DND-41 (cell line): ENCODE measurements at regions not wholly inside any gene's neighbourhood (a gene's known extent, or its start where the extent isn't known, plus 50 kb on each side); places are given as distances from the start of the nearest gene placed in this dataset.

Experiments used
- ATAC-seq: fragments of 200-7000 bp; cut with Tn5 transposase; 3 replicates; pipeline ENCODE4 v1.9.1; 2021; ENCODE audit warnings: low read depth; ENCODE audit not compliant: insufficient read depth
- DNase-seq: peaks from one replicate; pipeline ENCODE4 v3.0.0-alpha.2; 2020
- H2AFZ ChIP-seq: 2 replicates; pipeline ENCODE4 v1.6.0; 2012; ENCODE audit warnings: low read depth, low read length
- H3K27ac ChIP-seq: 2 replicates; pipeline ENCODE4 v1.5.1; 2012; ENCODE audit warnings: low read length, inconsistent platforms
- H3K27me3 ChIP-seq: fragments of 200-600 bp; sonication (generic); 2 replicates; pipeline ENCODE4 v1.6.0; 2012; ENCODE audit warnings: low read length, mild to moderate bottlenecking, inconsistent platforms; ENCODE audit not compliant: insufficient read depth, poor library complexity
- H3K36me3 ChIP-seq: 2 replicates; pipeline ENCODE4 v1.5.1; 2012; ENCODE audit warnings: low read length, inconsistent platforms; ENCODE audit not compliant: insufficient read depth
- H3K4me1 ChIP-seq: 2 replicates; pipeline ENCODE4 v1.5.1; 2012; ENCODE audit warnings: mild to moderate bottlenecking, low read length; ENCODE audit not compliant: insufficient read depth
- H3K4me2 ChIP-seq: 2 replicates; pipeline ENCODE4 v1.6.0; 2012; ENCODE audit warnings: mild to moderate bottlenecking, moderate library complexity, low read length, inconsistent platforms; ENCODE audit not compliant: insufficient read depth
- H3K4me3 ChIP-seq, 2 experiments: fragments of 200-600 bp in 1 of 2; shearing (Covaris generic) in 1 of 2; 2 replicates each; pipeline ENCODE4 v1.5.1; 2012 to 2016; ENCODE audit warnings: inconsistent platforms in 2 of 2, low read length in 2 of 2, mild to moderate bottlenecking in 2 of 2, low read depth in 1 of 2, moderate library complexity in 1 of 2
- H3K79me2 ChIP-seq: 2 replicates; pipeline ENCODE4 v1.6.0; 2012; ENCODE audit warnings: low read length, inconsistent platforms; ENCODE audit not compliant: insufficient read depth
- H3K9ac ChIP-seq: 2 replicates; pipeline ENCODE4 v1.6.0; 2012; ENCODE audit warnings: low read depth, mild to moderate bottlenecking, inconsistent platforms, low read length, moderate library complexity
- H3K9me3 ChIP-seq: 2 replicates; pipeline ENCODE4 v1.5.1; 2012; ENCODE audit warnings: low read length, moderate library complexity, mild to moderate bottlenecking, inconsistent platforms; ENCODE audit not compliant: insufficient read depth, severe bottlenecking
- H4K20me1 ChIP-seq: 2 replicates; pipeline ENCODE4 v1.6.0; 2012; ENCODE audit warnings: low read length; ENCODE audit not compliant: insufficient read depth
- EZH2 ChIP-seq: IDR thresholded peaks from 3 replicates; pipeline ENCODE4 v1.6.1; 2012; ENCODE audit warnings: borderline replicate concordance, low read depth, mild to moderate bottlenecking, moderate library complexity, low read length, inconsistent platforms; ENCODE audit not compliant: severe bottlenecking
- TF ChIP-seq, protein P1 (sequence below): IDR thresholded peaks from 2 replicates; pipeline ENCODE4 v1.5.1; 2012; ENCODE audit warnings: borderline replicate concordance, low read length, moderate library complexity, mild to moderate bottlenecking; ENCODE audit not compliant: poor library complexity, severe bottlenecking; ENCODE audit errors: extremely low read depth

DNA sequence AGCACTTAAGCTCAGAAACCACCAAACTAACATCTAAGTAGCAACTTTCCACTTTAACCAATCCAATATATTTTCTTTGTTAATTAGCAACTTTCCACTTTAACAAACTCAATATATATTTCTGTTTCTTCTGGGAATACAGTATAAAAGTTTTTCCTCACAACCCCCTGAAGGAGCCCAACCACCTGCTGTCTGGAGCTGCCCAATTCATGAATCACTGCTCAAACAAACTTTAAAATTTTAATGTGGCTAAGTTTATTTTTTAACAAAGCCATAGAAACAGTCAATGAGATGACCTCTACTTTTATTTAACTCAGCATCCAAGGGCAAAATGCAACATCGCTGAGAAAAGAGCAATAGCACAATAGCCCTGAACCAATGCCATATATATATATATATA, 500.1 kb downstream of the EPM2A start:
- TF ChIP-seq EZH2: no peak
- TF ChIP-seq, protein P1, sequence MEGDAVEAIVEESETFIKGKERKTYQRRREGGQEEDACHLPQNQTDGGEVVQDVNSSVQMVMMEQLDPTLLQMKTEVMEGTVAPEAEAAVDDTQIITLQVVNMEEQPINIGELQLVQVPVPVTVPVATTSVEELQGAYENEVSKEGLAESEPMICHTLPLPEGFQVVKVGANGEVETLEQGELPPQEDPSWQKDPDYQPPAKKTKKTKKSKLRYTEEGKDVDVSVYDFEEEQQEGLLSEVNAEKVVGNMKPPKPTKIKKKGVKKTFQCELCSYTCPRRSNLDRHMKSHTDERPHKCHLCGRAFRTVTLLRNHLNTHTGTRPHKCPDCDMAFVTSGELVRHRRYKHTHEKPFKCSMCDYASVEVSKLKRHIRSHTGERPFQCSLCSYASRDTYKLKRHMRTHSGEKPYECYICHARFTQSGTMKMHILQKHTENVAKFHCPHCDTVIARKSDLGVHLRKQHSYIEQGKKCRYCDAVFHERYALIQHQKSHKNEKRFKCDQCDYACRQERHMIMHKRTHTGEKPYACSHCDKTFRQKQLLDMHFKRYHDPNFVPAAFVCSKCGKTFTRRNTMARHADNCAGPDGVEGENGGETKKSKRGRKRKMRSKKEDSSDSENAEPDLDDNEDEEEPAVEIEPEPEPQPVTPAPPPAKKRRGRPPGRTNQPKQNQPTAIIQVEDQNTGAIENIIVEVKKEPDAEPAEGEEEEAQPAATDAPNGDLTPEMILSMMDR: no peak
- no peak for ATAC-seq
- no peaks in the 10 kb centered on the region for H3K27me3 ChIP-seq
- no peak overlapping the region for H3K9ac ChIP-seq
- no peaks in the 10 kb centered on the region for H3K36me3 ChIP-seq
- no peaks in the 10 kb centered on the region for H3K79me2 ChIP-seq
- H3K4me3 ChIP-seq: no peak overlapping the region
- no peak overlapping the region for H3K4me2 ChIP-seq
- H3K27ac ChIP-seq: no peak overlapping the region
- H4K20me1 ChIP-seq: no peaks in the 10 kb centered on the region
- no peak for DNase-seq
- no peak overlapping the region for H2AFZ ChIP-seq
- no peaks in the 10 kb centered on the region for H3K9me3 ChIP-seq
- no peaks in the 10 kb centered on the region for H3K4me1 ChIP-seq

- Histone ChIP-seq H3K27ac (no peak overlapping the region), H3K9ac (no peak overlapping the region), H4K20me1 (no peaks in the 10 kb centered on the region), H3K27me3 (no peaks in the 10 kb centered on the region), H3K4me3 (no peak overlapping the region), H3K79me2 (no peaks in the 10 kb centered on the region), H3K36me3 (no peaks in the 10 kb centered on the region), H2AFZ (no peak overlapping the region), H3K9me3 (no peaks in the 10 kb centered on the region), H3K4me2 (no peak overlapping the region), H3K4me1 (no peaks in the 10 kb centered on the region)
- no peak for DNase-seq
- TF ChIP-seq, protein P1: no peak
- TF ChIP-seq EZH2: no peak
- ATAC-seq: no peak
These were observed 496.5 kb downstream of the EPM2A start for GRCh38 chr6:145238787-145239186.

- no peaks in the 10 kb centered on the region for H4K20me1 ChIP-seq
- H3K9me3 ChIP-seq: no peaks in the 10 kb centered on the region
- DNase-seq (no peak), ATAC-seq (no peak)
- no peak overlapping the region for H3K4me3 ChIP-seq
- no peaks in the 10 kb centered on the region for H3K79me2 ChIP-seq
- no peaks in the 10 kb centered on the region for H3K27me3 ChIP-seq
- H3K4me2 ChIP-seq: no peak overlapping the region
- no peaks in the 10 kb centered on the region for H3K36me3 ChIP-seq
- H2AFZ ChIP-seq: no peak overlapping the region
- TF ChIP-seq, protein P1: no peak
- no peak for TF ChIP-seq EZH2
- H3K9ac ChIP-seq: no peak overlapping the region
- no peak overlapping the region for H3K27ac ChIP-seq
- no peaks in the 10 kb centered on the region for H3K4me1 ChIP-seq
These were observed 494.3 kb downstream of the EPM2A start for GRCh38 chr6:145241039-145241438.

DNA sequence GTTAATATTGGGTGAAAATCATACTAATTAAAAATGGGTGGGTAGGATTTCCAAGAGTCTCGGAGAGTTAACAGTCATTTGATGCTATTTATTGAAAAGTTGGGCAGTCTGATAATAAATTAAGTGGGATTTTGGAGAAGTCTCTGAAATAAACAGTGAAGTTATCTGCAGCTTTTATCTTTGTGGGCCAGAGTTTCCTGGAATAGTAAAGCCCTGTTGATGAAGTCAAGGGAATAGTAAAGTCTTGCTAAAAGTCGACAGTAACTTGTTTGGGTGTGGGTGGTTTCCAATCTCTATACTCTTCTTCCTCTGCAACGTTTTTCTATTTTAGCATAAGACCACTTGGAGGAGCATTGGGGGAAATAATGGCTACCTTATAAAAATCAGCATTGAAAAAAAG, 493.6 kb downstream of the EPM2A start:
- no peaks in the 10 kb centered on the region for H3K4me1 ChIP-seq

More for the DNA sequence above, 493.6 kb downstream of the EPM2A start:
- no peak overlapping the region for H3K4me3 ChIP-seq
- ATAC-seq (no peak), DNase-seq (no peak)
- no peak overlapping the region for H3K27ac ChIP-seq
- no peaks in the 10 kb centered on the region for H3K27me3 ChIP-seq
- no peak for TF ChIP-seq EZH2
- TF ChIP-seq, protein P1: no peak
- no peak overlapping the region for H3K4me2 ChIP-seq
- no peaks in the 10 kb centered on the region for H3K79me2 ChIP-seq
- no peaks in the 10 kb centered on the region for H4K20me1 ChIP-seq
- H3K9me3 ChIP-seq: no peaks in the 10 kb centered on the region
- H3K9ac ChIP-seq: no peak overlapping the region
- no peaks in the 10 kb centered on the region for H3K36me3 ChIP-seq
- H2AFZ ChIP-seq: no peak overlapping the region
